ENCODE measurements at regions not wholly inside any gene's neighbourhood (a gene's known extent, or its start where the extent isn't known, plus 50 kb on each side); places are given as distances from the start of the nearest gene placed in this dataset.

- H3K4me1 Mint-ChIP-seq = no peaks in the 10 kb centered on the region
- intact Hi-C loops (cut with micrococcal nuclease) = no loop called here
- ATAC-seq = no peak
These were observed 92.0 kb upstream of the SLC6A11 start for GRCh38 chr3:10723991-10724390.

DNA sequence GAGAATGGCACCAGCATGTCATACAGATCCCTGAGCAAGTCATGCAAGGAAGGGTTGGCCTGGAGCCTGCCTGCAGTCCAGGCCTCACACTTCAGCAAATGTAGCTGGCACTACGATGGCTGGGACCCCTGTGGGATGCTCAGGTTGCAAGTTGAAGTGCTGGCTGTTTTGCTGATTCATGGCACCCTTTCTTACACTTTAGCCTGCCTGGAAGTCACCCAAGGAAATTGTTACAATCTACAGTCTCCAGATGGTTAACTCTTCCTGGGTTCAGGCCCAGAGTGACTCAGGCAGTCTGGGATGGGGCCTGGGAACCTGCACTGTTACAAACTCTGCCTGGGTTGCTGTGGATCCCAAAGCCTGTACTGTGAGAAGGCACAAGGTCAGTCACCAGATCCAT, 91.0 kb upstream of the SLC6A11 start:
- Mint-ChIP-seq H3K4me3 (no peak overlapping the region), H3K36me3 (no peaks in the 10 kb centered on the region), H3K27ac (no peak overlapping the region), H3K9me3 (no peaks in the 10 kb centered on the region), H3K4me1 (no peaks in the 10 kb centered on the region), H3K27me3 (ENCODE audit: low read depth in 2 of 2) (peaks cover 8 to 15% of the 10 kb centered on the region in 2 donors)
- H3K9me3 ChIP-seq (ENCODE audit: control insufficient read depth, insufficient read depth, low read length) = no peaks in the 10 kb centered on the region
- H3K27ac ChIP-seq (ENCODE audit: low read length) = no peak overlapping the region
- no peaks in the 10 kb centered on the region for H3K36me3 ChIP-seq (ENCODE audit: control insufficient read depth, insufficient read depth, low read length)
- TF ChIP-seq, protein P1, sequence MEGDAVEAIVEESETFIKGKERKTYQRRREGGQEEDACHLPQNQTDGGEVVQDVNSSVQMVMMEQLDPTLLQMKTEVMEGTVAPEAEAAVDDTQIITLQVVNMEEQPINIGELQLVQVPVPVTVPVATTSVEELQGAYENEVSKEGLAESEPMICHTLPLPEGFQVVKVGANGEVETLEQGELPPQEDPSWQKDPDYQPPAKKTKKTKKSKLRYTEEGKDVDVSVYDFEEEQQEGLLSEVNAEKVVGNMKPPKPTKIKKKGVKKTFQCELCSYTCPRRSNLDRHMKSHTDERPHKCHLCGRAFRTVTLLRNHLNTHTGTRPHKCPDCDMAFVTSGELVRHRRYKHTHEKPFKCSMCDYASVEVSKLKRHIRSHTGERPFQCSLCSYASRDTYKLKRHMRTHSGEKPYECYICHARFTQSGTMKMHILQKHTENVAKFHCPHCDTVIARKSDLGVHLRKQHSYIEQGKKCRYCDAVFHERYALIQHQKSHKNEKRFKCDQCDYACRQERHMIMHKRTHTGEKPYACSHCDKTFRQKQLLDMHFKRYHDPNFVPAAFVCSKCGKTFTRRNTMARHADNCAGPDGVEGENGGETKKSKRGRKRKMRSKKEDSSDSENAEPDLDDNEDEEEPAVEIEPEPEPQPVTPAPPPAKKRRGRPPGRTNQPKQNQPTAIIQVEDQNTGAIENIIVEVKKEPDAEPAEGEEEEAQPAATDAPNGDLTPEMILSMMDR (IDR thresholded peaks at IDR 0.05) = no peak
- no peaks in the 10 kb centered on the region for H3K4me1 ChIP-seq (ENCODE audit: control insufficient read depth, insufficient read depth, low read length)
- DNase-seq (no peak), ATAC-seq (no peak)
- no peaks in the 10 kb centered on the region for H3K27me3 ChIP-seq (ENCODE audit: control insufficient read depth, insufficient read depth, low read length)
- H3K4me3 ChIP-seq (ENCODE audit: low read length) = no peak overlapping the region
- intact Hi-C loops (cut with micrococcal nuclease) = no loop called here
- 16% methylated on average over 1 of the region's 1 CpG for WGBS (ENCODE audit: insufficient coverage)

More at GRCh38 chr3:10723991-10724390, 92.0 kb upstream of the SLC6A11 start:
- TF ChIP-seq, protein P1 (IDR thresholded peaks at IDR 0.05) = no peak
- Mint-ChIP-seq H3K36me3 (no peaks in the 10 kb centered on the region), H3K27me3 (ENCODE audit: low read depth in 2 of 2) (peaks cover 3 to 13% of the 10 kb centered on the region in 2 donors), H3K9me3 (no peaks in the 10 kb centered on the region), H3K4me3 (no peak overlapping the region), H3K27ac (no peak overlapping the region)
- Histone ChIP-seq H3K4me3 (ENCODE audit: low read length) (no peak overlapping the region), H3K27me3 (ENCODE audit: control insufficient read depth, insufficient read depth, low read length) (no peaks in the 10 kb centered on the region), H3K9me3 (ENCODE audit: control insufficient read depth, insufficient read depth, low read length) (no peaks in the 10 kb centered on the region), H3K4me1 (ENCODE audit: control insufficient read depth, insufficient read depth, low read length) (no peaks in the 10 kb centered on the region), H3K27ac (ENCODE audit: low read length) (no peak overlapping the region), H3K36me3 (ENCODE audit: control insufficient read depth, insufficient read depth, low read length) (no peaks in the 10 kb centered on the region)
- 79% methylated on average over 5 of the region's 6 CpGs for WGBS (ENCODE audit: insufficient coverage)
- DNase-seq = no peak

GRCh38 chr3:10725846-10726245, 90.2 kb upstream of the SLC6A11 start:
- intact Hi-C loops (cut with micrococcal nuclease) = no loop called here
- Mint-ChIP-seq H3K27me3 (ENCODE audit: low read depth in 2 of 2) (peaks cover 11 to 18% of the 10 kb centered on the region in 2 donors), H3K27ac (no peak overlapping the region), H3K4me1 (no peaks in the 10 kb centered on the region), H3K9me3 (no peaks in the 10 kb centered on the region), H3K4me3 (no peak overlapping the region), H3K36me3 (no peaks in the 10 kb centered on the region)
- Histone ChIP-seq H3K36me3 (ENCODE audit: control insufficient read depth, insufficient read depth, low read length) (no peaks in the 10 kb centered on the region), H3K4me3 (ENCODE audit: low read length) (no peak overlapping the region), H3K4me1 (ENCODE audit: control insufficient read depth, insufficient read depth, low read length) (no peaks in the 10 kb centered on the region), H3K9me3 (ENCODE audit: control insufficient read depth, insufficient read depth, low read length) (no peaks in the 10 kb centered on the region), H3K27ac (ENCODE audit: low read length) (no peak overlapping the region), H3K27me3 (ENCODE audit: control insufficient read depth, insufficient read depth, low read length) (no peaks in the 10 kb centered on the region)
- DNase-seq (no peak), ATAC-seq (no peak)
- WGBS (ENCODE audit: insufficient coverage) = 77% methylated on average over 5 of the region's 5 CpGs
- TF ChIP-seq, protein P1 (IDR thresholded peaks at IDR 0.05) = no peak

DNA sequence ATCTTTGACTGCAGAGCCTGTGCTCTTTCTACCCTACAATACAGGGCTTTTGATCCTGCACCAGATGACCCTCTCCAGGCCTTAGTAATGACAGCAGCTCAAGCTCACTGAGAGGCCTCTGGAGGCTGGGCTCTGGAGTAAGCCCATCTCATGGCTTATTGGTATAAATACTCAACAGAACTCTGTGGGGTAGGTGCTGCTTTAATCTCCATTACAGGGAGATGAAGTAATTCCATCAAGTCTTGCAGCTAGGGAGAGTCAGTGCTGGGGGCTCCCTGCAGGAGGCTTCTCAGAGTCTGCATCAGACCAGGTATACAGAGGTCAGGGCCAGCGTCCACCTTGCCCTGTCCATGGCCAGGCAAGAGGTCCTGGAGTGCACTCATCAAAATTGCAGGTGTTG, 89.2 kb upstream of the SLC6A11 start:
- Mint-ChIP-seq H3K4me1 (no peaks in the 10 kb centered on the region), H3K4me3 (no peak overlapping the region), H3K27ac (no peak overlapping the region), H3K27me3 (ENCODE audit: low read depth in 2 of 2) (peaks cover 17 to 18% of the 10 kb centered on the region in 2 donors), H3K9me3 (no peaks in the 10 kb centered on the region), H3K36me3 (no peaks in the 10 kb centered on the region)
- no peak for DNase-seq
- H3K4me1 ChIP-seq (ENCODE audit: control insufficient read depth, insufficient read depth, low read length) = no peaks in the 10 kb centered on the region
- no peaks in the 10 kb centered on the region for H3K27me3 ChIP-seq (ENCODE audit: control insufficient read depth, insufficient read depth, low read length)
- no peaks in the 10 kb centered on the region for H3K36me3 ChIP-seq (ENCODE audit: control insufficient read depth, insufficient read depth, low read length)
- H3K27ac ChIP-seq (ENCODE audit: low read length) = no peak overlapping the region
- 69% methylated on average over 1 of the region's 1 CpG for WGBS (ENCODE audit: insufficient coverage)
- no peak for ATAC-seq
- TF ChIP-seq, protein P1 (IDR thresholded peaks at IDR 0.05) = no peak
- intact Hi-C loops (cut with micrococcal nuclease) = no loop called here
- H3K4me3 ChIP-seq (ENCODE audit: low read length) = no peak overlapping the region
- no peaks in the 10 kb centered on the region for H3K9me3 ChIP-seq (ENCODE audit: control insufficient read depth, insufficient read depth, low read length)
